ENCODE measurements at regions not wholly inside any gene's neighbourhood (a gene's known extent, or its start where the extent isn't known, plus 50 kb on each side); places are given as distances from the start of the nearest gene placed in this dataset.

- TF ChIP-seq CTCF (IDR thresholded peaks at IDR 0.05 in 2 of 3, conservative IDR thresholded peaks at IDR 0.05 in 1 of 3; ENCODE audit: control insufficient read depth in 2 of 3, extremely low read depth in 1 of 3, insufficient read depth in 1 of 3, low read depth in 3 of 3, low read length in 3 of 3) = no peak
- no peak for TF ChIP-seq EP300 (IDR thresholded peaks at IDR 0.05; ENCODE audit: borderline replicate concordance in 1 of 2, control insufficient read depth in 1 of 2, low read depth in 2 of 2, low read length in 2 of 2)
- no peak for TF ChIP-seq ZBTB11 (CRISPR knock-in tag; IDR thresholded peaks at IDR 0.05)
- TF ChIP-seq SREBF2 (IDR thresholded peaks at IDR 0.05; ENCODE audit: low read length) = no peak
- TF ChIP-seq SMAD5 (IDR thresholded peaks at IDR 0.05; ENCODE audit: low read depth) = no peak
- TF ChIP-seq ASH2L (IDR thresholded peaks at IDR 0.05; ENCODE audit: borderline replicate concordance, low read depth) = no peak
- no peak for TF ChIP-seq RBBP5 (conservative IDR thresholded peaks at IDR 0.05)
- TF ChIP-seq TAF1 (IDR thresholded peaks at IDR 0.05; ENCODE audit: borderline replicate concordance, low read depth, low read length) = no peak
- TF ChIP-seq POLR2AphosphoS2 (IDR thresholded peaks at IDR 0.05; ENCODE audit: low read depth, low read length) = no peak
These were observed 965.7 kb upstream of the GOT2 start for GRCh38 chr16:59699786-59700185.
